NT2/D1 (cell line): ENCODE measurements at regions not wholly inside any gene's neighbourhood (a gene's known extent, or its start where the extent isn't known, plus 50 kb on each side); places are given as distances from the start of the nearest gene placed in this dataset.

Experiments
- DNase-seq: peaks from one replicate; pipeline ENCODE4 v3.0.0-alpha.2; 2011; ENCODE audit warnings: low read depth, low spot score
- H3K27me3 ChIP-seq: 2 replicates; pipeline ENCODE4 v1.6.0; 2011; ENCODE audit warnings: mild to moderate bottlenecking; ENCODE audit not compliant: insufficient read length, insufficient read depth
- H3K36me3 ChIP-seq: 2 replicates; pipeline ENCODE4 v1.6.1; 2011; ENCODE audit warnings: mild to moderate bottlenecking, low read length, mixed read lengths; ENCODE audit not compliant: insufficient read depth, insufficient read length
- H3K4me1 ChIP-seq: 2 replicates; pipeline ENCODE4 v1.5.1; 2011; ENCODE audit not compliant: insufficient read depth, insufficient read length
- H3K4me3 ChIP-seq: 2 replicates; pipeline ENCODE4 v1.5.1; 2011; ENCODE audit warnings: low read depth; ENCODE audit not compliant: insufficient read length
- H3K9ac ChIP-seq: 2 replicates; pipeline ENCODE4 v1.6.0; 2011; ENCODE audit warnings: low read depth; ENCODE audit not compliant: insufficient read length
- H3K9me3 ChIP-seq: 2 replicates; pipeline ENCODE4 v1.5.1; 2011; ENCODE audit warnings: mild to moderate bottlenecking, low read length; ENCODE audit not compliant: insufficient read depth
- SUZ12 ChIP-seq: IDR thresholded peaks from 2 replicates; pipeline ENCODE4 v1.6.1; 2011; ENCODE audit not compliant: insufficient read length, insufficient read depth; ENCODE audit errors: extremely low read depth
- YY1 ChIP-seq: IDR thresholded peaks from 2 replicates; pipeline ENCODE4 v1.6.1; 2011; ENCODE audit not compliant: insufficient read length, insufficient read depth
- ZNF274 ChIP-seq: IDR thresholded peaks from 2 replicates; pipeline ENCODE4 v1.6.1; 2011; ENCODE audit warnings: mild to moderate bottlenecking, low read depth, low read length

- no peaks in the 10 kb centered on the region for H3K27me3 ChIP-seq
- peaks cover 5% of the 10 kb centered on the region for H3K4me1 ChIP-seq
- H3K9me3 ChIP-seq, result no peaks in the 10 kb centered on the region; the same call in 1 of the 2 replicates
- no peaks in the 10 kb centered on the region for H3K36me3 ChIP-seq
- no peak for TF ChIP-seq SUZ12
- TF ChIP-seq ZNF274, result no peak
- no peak for TF ChIP-seq YY1
- H3K4me3 ChIP-seq, result no peak overlapping the region
- H3K9ac ChIP-seq, result no peak overlapping the region
- DNase-seq, result no peak
These were observed 352.0 kb upstream of the RAB6C start for GRCh38 chr2:129627437-129627836.

DNA sequence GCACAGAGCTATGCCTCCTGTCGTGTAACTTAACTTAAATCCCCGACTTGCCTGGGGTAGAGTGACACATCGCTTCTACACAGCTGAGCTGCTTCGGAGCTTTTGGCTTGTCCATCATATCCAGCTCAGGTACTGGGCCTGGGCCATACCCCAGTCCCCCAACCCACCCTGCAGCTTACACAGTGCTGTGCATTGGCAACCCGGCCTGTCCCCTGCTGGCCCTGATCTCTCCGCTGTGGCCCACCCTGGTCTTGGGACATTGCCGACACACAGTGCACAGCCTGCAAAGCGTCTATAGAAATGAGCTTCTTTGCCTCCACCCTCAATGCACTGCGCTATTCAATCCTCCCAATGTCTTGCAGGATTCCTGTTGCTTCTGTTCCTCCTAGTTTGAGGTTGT, 342.8 kb upstream of the RAB6C start:
- TF ChIP-seq SUZ12 (no peak), ZNF274 (no peak), YY1 (no peak)

GRCh38 chr2:129641371-129641770, 338.1 kb upstream of the RAB6C start:
- Histone ChIP-seq H3K4me3 (no peak overlapping the region), H3K36me3 (no peaks in the 10 kb centered on the region), H3K4me1 (no peaks in the 10 kb centered on the region), H3K9me3 (no peaks in the 10 kb centered on the region), H3K9ac (no peak overlapping the region), H3K27me3 (no peaks in the 10 kb centered on the region)
- TF ChIP-seq ZNF274 (no peak), SUZ12 (no peak), YY1 (no peak)
- DNase-seq, result no peak

More for the DNA sequence above, 342.8 kb upstream of the RAB6C start:
- Histone ChIP-seq H3K4me1 (no peaks in the 10 kb centered on the region), H3K9me3 (no peaks in the 10 kb centered on the region), H3K9ac (no peak overlapping the region), H3K36me3 (no peaks in the 10 kb centered on the region), H3K27me3 (no peaks in the 10 kb centered on the region), H3K4me3 (no peak overlapping the region)
- DNase-seq, result no peak

DNA sequence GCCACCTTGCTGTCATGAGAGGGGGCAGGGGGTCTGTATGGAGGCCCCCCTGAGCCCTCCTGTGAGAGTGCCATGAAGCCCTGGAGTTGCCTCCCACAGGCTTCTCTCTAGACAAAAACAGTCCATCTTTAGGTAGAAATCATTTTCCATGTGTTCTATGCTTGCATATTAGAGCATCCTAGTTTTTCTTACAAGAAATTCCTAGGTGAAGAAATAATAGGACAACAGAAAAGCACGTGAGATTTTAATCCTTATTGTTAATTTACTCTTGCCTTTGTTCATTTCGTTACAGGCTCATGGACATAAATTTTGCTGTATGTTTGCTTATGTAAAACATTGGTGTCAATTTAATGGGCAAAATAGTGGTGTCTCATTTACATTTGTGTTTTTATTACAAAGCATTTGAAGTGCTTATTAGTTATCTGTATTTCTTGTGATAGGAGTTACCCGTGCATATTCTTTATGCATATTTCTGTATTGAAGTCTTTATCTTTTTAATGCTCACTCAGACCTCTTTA, 336.9 kb upstream of the RAB6C start:
- H3K4me1 ChIP-seq, result no peaks in the 10 kb centered on the region
- H3K9me3 ChIP-seq, result no peaks in the 10 kb centered on the region
- no peak overlapping the region for H3K9ac ChIP-seq
- H3K36me3 ChIP-seq, result no peaks in the 10 kb centered on the region
- no peak for TF ChIP-seq SUZ12
- no peaks in the 10 kb centered on the region for H3K27me3 ChIP-seq
- no peak overlapping the region for H3K4me3 ChIP-seq
- DNase-seq, result no peak

DNA sequence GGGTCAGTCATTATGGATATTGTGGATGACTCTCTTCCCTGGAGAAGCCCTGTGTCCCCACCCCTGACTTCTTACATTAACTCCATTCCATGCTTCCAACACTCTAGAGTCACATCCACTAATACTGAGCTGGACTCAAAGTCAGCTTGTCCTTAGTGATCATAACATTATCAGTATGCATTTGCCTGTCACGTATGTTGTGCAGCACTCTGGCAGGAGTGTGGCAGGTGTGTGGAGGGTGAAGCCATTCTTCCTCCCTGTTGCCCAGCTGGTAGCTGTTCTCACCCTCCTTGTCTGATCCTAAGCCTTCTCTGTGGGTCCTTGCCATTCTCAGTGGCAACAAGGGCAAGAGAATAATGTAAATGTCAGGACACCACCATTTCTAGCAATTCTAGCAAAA, 334.1 kb upstream of the RAB6C start:
- no peaks in the 10 kb centered on the region for H3K36me3 ChIP-seq
- TF ChIP-seq YY1 (no peak), SUZ12 (no peak), ZNF274 (no peak)
- no peaks in the 10 kb centered on the region for H3K4me1 ChIP-seq
- no peaks in the 10 kb centered on the region for H3K9me3 ChIP-seq
- no peaks in the 10 kb centered on the region for H3K27me3 ChIP-seq
- H3K9ac ChIP-seq, result no peak overlapping the region
- no peak overlapping the region for H3K4me3 ChIP-seq
- DNase-seq, result no peak

DNA sequence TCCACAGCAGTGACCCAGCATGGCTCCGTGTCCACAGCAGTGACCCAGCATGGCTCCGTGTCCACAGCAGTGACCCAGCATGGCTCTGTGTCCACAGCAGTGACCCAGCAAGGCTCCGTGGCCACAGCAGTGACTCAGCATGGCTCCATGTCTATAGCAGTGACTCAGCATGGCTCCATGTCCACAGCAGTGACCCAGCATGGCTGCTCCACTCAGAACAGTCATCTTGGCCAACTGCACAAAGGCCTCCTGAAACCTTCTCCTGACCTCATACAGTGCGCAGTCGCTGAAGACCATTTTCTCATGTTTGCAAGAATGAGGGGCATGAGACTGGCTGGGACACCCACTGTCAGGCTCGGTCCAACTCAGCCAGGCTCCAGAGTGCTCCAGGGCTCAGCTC, 333.4 kb upstream of the RAB6C start:
- Histone ChIP-seq H3K9ac (no peak overlapping the region), H3K36me3 (no peaks in the 10 kb centered on the region), H3K27me3 (no peaks in the 10 kb centered on the region), H3K4me1 (no peaks in the 10 kb centered on the region), H3K9me3 (no peaks in the 10 kb centered on the region), H3K4me3 (no peak overlapping the region)
- DNase-seq, result no peak
- TF ChIP-seq YY1 (no peak), SUZ12 (no peak), ZNF274 (no peak)

GRCh38 chr2:129653246-129653645, 326.2 kb upstream of the RAB6C start:
- Histone ChIP-seq H3K36me3 (no peaks in the 10 kb centered on the region), H3K27me3 (no peaks in the 10 kb centered on the region), H3K9ac (no peak overlapping the region), H3K4me1 (peaks cover 3% of the 10 kb centered on the region), H3K9me3 (no peaks in the 10 kb centered on the region), H3K4me3 (no peak overlapping the region)
- TF ChIP-seq YY1 (no peak), SUZ12 (no peak), ZNF274 (no peak)
- DNase-seq, result no peak

DNA sequence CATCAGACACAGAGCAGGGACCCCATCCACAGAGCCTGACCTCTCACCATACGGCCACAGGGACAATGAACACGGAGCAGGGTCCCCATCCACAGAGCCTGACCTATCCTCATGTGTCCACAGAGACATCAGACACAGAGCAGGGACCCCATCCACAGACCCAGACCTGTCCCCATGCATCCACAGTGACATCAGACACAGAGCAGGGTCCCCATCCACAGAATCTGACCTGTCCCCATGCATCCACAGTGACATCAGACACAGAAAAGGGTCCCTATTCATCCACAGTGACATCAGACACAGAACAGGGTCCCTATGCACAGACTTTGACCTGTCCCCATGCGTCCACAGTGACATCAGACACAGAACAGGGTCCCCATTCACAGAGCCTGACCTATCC, 325.1 kb upstream of the RAB6C start:
- no peaks in the 10 kb centered on the region for H3K27me3 ChIP-seq
- H3K36me3 ChIP-seq, result no peaks in the 10 kb centered on the region
- peaks cover 3% of the 10 kb centered on the region for H3K4me1 ChIP-seq
- no peak overlapping the region for H3K9ac ChIP-seq
- no peak for DNase-seq
- no peak for TF ChIP-seq YY1
- no peak for TF ChIP-seq SUZ12
- TF ChIP-seq ZNF274, result no peak
- H3K9me3 ChIP-seq, result no peaks in the 10 kb centered on the region
- no peak overlapping the region for H3K4me3 ChIP-seq
